ENCODE measurements at regions not wholly inside any gene's neighbourhood (a gene's known extent, or its start where the extent isn't known, plus 50 kb on each side); places are given as distances from the start of the nearest gene placed in this dataset.
"Not testable (repeated sequence)": the region's sequence is repeated elsewhere in the genome, so short reads cannot be mapped to it uniquely, and the experiment has no call there.

GRCh38 chr12:88945051-88945732 lies 364.9 kb upstream of the KITLG start:
- no peak for DNase-seq (ENCODE audit: low spot score)

- no peak for DNase-seq (ENCODE audit: low spot score)
Observed at GRCh38 chr12:88944397-88944796, 364.1 kb upstream of the KITLG start.

GRCh38 chr12:88940854-88941253 lies 360.6 kb upstream of the KITLG start:
- no peak for DNase-seq (ENCODE audit: low spot score)

GRCh38 chr12:88935856-88936255 lies 355.6 kb upstream of the KITLG start:
- DNase-seq (ENCODE audit: low spot score): no peak

- no peak for DNase-seq (ENCODE audit: low spot score)
Observed at GRCh38 chr12:88934163-88934747, 354.0 kb upstream of the KITLG start.

- no peak for DNase-seq (ENCODE audit: low spot score)
Observed at GRCh38 chr12:88932457-88932856, 352.2 kb upstream of the KITLG start.

GRCh38 chr12:88931598-88931997 lies 351.3 kb upstream of the KITLG start:
- DNase-seq (ENCODE audit: low spot score): no peak

- DNase-seq (ENCODE audit: low spot score): no peak
Observed at GRCh38 chr12:88925454-88925853, 345.2 kb upstream of the KITLG start.

- DNase-seq (ENCODE audit: low spot score): no peak
Observed at GRCh38 chr12:88924162-88924561, 343.9 kb upstream of the KITLG start.

- DNase-seq (ENCODE audit: low spot score): no peak
Observed at GRCh38 chr12:88923631-88924030, 343.4 kb upstream of the KITLG start.

GRCh38 chr12:88922816-88923215 lies 342.5 kb upstream of the KITLG start:
- DNase-seq (ENCODE audit: low spot score): no peak

GRCh38 chr12:88921890-88922532 lies 341.7 kb upstream of the KITLG start:
- DNase-seq (ENCODE audit: low spot score): no peak

- DNase-seq (ENCODE audit: low spot score): no peak
Observed at GRCh38 chr12:88921434-88921833, 341.2 kb upstream of the KITLG start.

GRCh38 chr12:88918161-88918560 lies 337.9 kb upstream of the KITLG start:
- DNase-seq (ENCODE audit: low spot score): no peak

- no peak for DNase-seq (ENCODE audit: low spot score)
Observed at GRCh38 chr12:88914967-88915366, 334.7 kb upstream of the KITLG start.

- no peak for DNase-seq (ENCODE audit: low spot score)
Observed at GRCh38 chr12:88909510-88909909, 329.2 kb upstream of the KITLG start.

GRCh38 chr12:88908345-88908744 lies 328.1 kb upstream of the KITLG start:
- no peak for DNase-seq (ENCODE audit: low spot score)

- no peak for DNase-seq (ENCODE audit: low spot score)
Observed at GRCh38 chr12:88904705-88905104, 324.4 kb upstream of the KITLG start.

- DNase-seq (ENCODE audit: low spot score): no peak
Observed at GRCh38 chr12:88903333-88903732, 323.1 kb upstream of the KITLG start.

- no peak for DNase-seq (ENCODE audit: low spot score)
Observed at GRCh38 chr12:88897723-88898122, 317.5 kb upstream of the KITLG start.

GRCh38 chr12:88896958-88897357 lies 316.7 kb upstream of the KITLG start:
- DNase-seq (ENCODE audit: low spot score): no peak

- DNase-seq (ENCODE audit: low spot score): no peak
Observed at GRCh38 chr12:88895634-88896033, 315.4 kb upstream of the KITLG start.

- no peak for DNase-seq (ENCODE audit: low spot score)
Observed at GRCh38 chr12:88893801-88894200, 313.5 kb upstream of the KITLG start.

- not testable (repeated sequence) for DNase-seq (ENCODE audit: low spot score)
Observed at GRCh38 chr12:88891434-88891833, 311.2 kb upstream of the KITLG start.

Data from cerebellar cortex (tissue), 1 donor.